ENCODE measurements at regions not wholly inside any gene's neighbourhood (a gene's known extent, or its start where the extent isn't known, plus 50 kb on each side); places are given as distances from the start of the nearest gene placed in this dataset.

DNA sequence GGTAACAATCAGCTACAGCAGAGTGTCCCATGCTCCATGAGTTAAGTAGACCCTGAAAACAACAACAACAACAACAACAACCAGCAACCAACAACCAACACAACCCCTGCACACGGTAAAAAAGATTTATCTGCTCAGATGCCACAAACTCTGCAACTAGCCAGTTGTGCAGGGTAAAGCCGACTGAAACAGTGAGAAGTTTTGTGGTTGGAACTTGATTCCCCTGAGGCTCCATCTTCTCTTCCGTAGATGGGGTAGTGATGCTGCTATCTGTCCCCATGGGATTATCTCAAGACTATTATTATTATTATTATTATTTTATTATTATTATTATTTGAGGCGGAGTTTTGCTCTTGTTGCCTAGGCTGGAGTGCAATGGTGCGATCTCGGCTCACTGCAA, 50.6 kb upstream of the RAPGEF2 start (continued):
- peak; percentile 77; the same call in 1 of the 2 replicates for TF ChIP-seq BCL11A (IDR thresholded peaks at IDR 0.05; ENCODE audit: low read depth, low read length)
- TF ChIP-seq KAT2A (conservative IDR thresholded peaks at IDR 0.05; ENCODE audit: control insufficient read depth, low read depth, low read length), result no peak
- TF ChIP-seq NR2C2 (IDR thresholded peaks at IDR 0.05; ENCODE audit: borderline replicate concordance, control insufficient read depth, insufficient read length, low read depth), result no peak
- no peak for TF ChIP-seq NR2F1 (conservative IDR thresholded peaks at IDR 0.05)
- TF ChIP-seq IRF4 (IDR thresholded peaks at IDR 0.05; ENCODE audit: low read depth, low read length), result 0 out of 2 replicates have a peak, but pooled peaks have one; percentile 19
- TF ChIP-seq, protein P1, sequence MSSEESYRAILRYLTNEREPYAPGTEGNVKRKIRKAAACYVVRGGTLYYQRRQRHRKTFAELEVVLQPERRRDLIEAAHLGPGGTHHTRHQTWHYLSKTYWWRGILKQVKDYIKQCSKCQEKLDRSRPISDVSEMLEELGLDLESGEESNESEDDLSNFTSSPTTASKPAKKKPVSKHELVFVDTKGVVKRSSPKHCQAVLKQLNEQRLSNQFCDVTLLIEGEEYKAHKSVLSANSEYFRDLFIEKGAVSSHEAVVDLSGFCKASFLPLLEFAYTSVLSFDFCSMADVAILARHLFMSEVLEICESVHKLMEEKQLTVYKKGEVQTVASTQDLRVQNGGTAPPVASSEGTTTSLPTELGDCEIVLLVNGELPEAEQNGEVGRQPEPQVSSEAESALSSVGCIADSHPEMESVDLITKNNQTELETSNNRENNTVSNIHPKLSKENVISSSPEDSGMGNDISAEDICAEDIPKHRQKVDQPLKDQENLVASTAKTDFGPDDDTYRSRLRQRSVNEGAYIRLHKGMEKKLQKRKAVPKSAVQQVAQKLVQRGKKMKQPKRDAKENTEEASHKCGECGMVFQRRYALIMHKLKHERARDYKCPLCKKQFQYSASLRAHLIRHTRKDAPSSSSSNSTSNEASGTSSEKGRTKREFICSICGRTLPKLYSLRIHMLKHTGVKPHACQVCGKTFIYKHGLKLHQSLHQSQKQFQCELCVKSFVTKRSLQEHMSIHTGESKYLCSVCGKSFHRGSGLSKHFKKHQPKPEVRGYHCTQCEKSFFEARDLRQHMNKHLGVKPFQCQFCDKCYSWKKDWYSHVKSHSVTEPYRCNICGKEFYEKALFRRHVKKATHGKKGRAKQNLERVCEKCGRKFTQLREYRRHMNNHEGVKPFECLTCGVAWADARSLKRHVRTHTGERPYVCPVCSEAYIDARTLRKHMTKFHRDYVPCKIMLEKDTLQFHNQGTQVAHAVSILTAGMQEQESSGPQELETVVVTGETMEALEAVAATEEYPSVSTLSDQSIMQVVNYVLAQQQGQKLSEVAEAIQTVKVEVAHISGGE (CRISPR knock-in tag; IDR thresholded peaks at IDR 0.05), result no peak
- 0 out of 4 replicates have a peak, but pooled peaks of 1 of the 2 experiments have one; percentile 24 for TF ChIP-seq BHLHE40 (IDR thresholded peaks at IDR 0.05; ENCODE audit: borderline replicate concordance in 1 of 2, low read depth in 2 of 2, low read length in 1 of 2)
- TF ChIP-seq, protein P2, sequence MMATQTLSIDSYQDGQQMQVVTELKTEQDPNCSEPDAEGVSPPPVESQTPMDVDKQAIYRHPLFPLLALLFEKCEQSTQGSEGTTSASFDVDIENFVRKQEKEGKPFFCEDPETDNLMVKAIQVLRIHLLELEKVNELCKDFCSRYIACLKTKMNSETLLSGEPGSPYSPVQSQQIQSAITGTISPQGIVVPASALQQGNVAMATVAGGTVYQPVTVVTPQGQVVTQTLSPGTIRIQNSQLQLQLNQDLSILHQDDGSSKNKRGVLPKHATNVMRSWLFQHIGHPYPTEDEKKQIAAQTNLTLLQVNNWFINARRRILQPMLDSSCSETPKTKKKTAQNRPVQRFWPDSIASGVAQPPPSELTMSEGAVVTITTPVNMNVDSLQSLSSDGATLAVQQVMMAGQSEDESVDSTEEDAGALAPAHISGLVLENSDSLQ (IDR thresholded peaks at IDR 0.05), result no peak
